Sigmoid colon (tissue), 6 donors: ENCODE measurements at regions not wholly inside any gene's neighbourhood (a gene's known extent, or its start where the extent isn't known, plus 50 kb on each side); places are given as distances from the start of the nearest gene placed in this dataset.

Experiments
- DNase-seq: peaks from one replicate; pipeline ENCODE4 v3.0.0-alpha.2; 2019
- H3K27ac ChIP-seq, 4 donors: fragments of 200-600 bp; sonication (generic); one replicate each; pipeline ENCODE4 v1.5.1; 2016 to 2019; ENCODE audit warnings: mild to moderate bottlenecking in 1 of 4
- H3K27me3 ChIP-seq, 3 donors: fragments of 200-600 bp; sonication (generic); one replicate each; pipeline ENCODE4 v1.5.1; 2019; ENCODE audit warnings: mild to moderate bottlenecking in 1 of 3
- H3K36me3 ChIP-seq, 4 donors: fragments of 200-600 bp; sonication (generic); one replicate each; pipeline ENCODE4 v1.5.1; 2016 to 2019
- H3K4me1 ChIP-seq, 4 donors: fragments of 200-600 bp; sonication (generic); one replicate each; pipeline ENCODE4 v1.5.1; 2017 to 2019
- H3K4me3 ChIP-seq, 4 donors: fragments of 200-600 bp; sonication (generic); one replicate each; pipeline ENCODE4 v1.5.1; 2017 to 2019; ENCODE audit warnings: mild to moderate bottlenecking in 2 of 4, moderate library complexity in 1 of 4
- H3K9me3 ChIP-seq, 4 donors: fragments of 200-600 bp in 3 of 4; sonication (generic) in 3 of 4; one replicate each; pipeline versions ENCODE4 v1.5.1 to v1.6.1; 2013 to 2019
- CTCF ChIP-seq, 4 experiments: fragments of 450-650 bp in 3 of 4; fragments of 200-600 bp in 1 of 4; IDR thresholded peaks; one replicate each; pipeline ENCODE4 v1.5.1; 2016 to 2019; ENCODE audit warnings: antibody characterized with exemption in 4 of 4, mild to moderate bottlenecking in 3 of 4, moderate library complexity in 2 of 4
- EP300 ChIP-seq, 4 donors: sonication (generic); formaldehyde crosslinking; IDR thresholded peaks; one replicate each; pipeline ENCODE4 v1.6.1; 2017; ENCODE audit warnings: antibody characterized with exemption in 4 of 4
- POLR2A ChIP-seq, 2 donors: fragments of 450-650 bp; IDR thresholded peaks; one replicate each; pipeline ENCODE4 v1.6.1; 2016; ENCODE audit warnings: antibody characterized with exemption in 2 of 2, mild to moderate bottlenecking in 2 of 2, moderate library complexity in 2 of 2
- POLR2AphosphoS5 ChIP-seq, 4 donors: sonication (generic); formaldehyde crosslinking; IDR thresholded peaks; one replicate each; pipeline ENCODE4 v1.6.1; 2017; ENCODE audit warnings: antibody characterized with exemption in 4 of 4
- WGBS, 2 donors: extraction: QIAGEN DNeasy Blood & Tissue Kit; methylation state at CpG; one replicate each; pipeline ENCODE4 v1.1.7; 2013; 5-methylcytosine and 5-hydroxymethylcytosine counted together
- intact Hi-C: fragments of 100-400 bp; cut with DNase I; formaldehyde crosslinking; loops from one replicate; pipeline ENCODE4 v1.15.1; 2023
- donor health status: healthy with polysubstance abuse.
- donor health status: healthy.

GRCh38 chr5:4480528-4481349, 659.4 kb upstream of the ADAMTS16 start:
- WGBS, 2 donors, result 52 to 63% methylated on average over 18 of the region's 18 CpGs
- H3K27ac ChIP-seq, result no peak overlapping the region
- no peaks in the 10 kb centered on the region for H3K36me3 ChIP-seq
- intact Hi-C loops, result no loop called here
- no peak overlapping the region for H3K4me3 ChIP-seq
- H3K9me3 ChIP-seq, result peaks cover 0 to 4% (median 1%) of the 10 kb centered on the region in 4 donors
- H3K27me3 ChIP-seq, result no peaks in the 10 kb centered on the region
- H3K4me1 ChIP-seq, result no peaks in the 10 kb centered on the region
- DNase-seq, result no peak
- TF ChIP-seq EP300 (IDR thresholded peaks at IDR 0.05) (no peak), POLR2A (IDR thresholded peaks at IDR 0.05) (no peak), POLR2AphosphoS5 (IDR thresholded peaks at IDR 0.05) (no peak), CTCF (IDR thresholded peaks at IDR 0.05) (no peak)

DNA sequence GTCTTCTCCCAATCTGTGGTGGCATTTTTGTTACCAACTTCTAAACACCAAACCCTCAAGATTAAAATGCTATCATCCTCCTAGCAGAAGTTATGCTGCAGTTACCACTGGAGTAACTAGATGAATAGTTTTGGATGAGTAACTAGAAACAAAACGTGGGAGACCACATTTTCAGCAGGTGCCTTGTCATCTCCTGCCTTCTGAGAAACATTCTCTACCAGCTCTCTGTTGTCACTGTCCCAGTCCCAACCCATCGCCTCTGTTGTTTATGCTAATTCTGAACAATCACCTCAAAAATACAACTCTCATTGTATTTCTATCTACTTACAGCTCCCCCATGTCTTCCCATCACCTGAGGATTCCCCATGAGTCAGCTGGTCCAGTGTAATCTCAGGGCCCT, 652.5 kb upstream of the ADAMTS16 start:
- no peak overlapping the region for H3K27ac ChIP-seq

DNA sequence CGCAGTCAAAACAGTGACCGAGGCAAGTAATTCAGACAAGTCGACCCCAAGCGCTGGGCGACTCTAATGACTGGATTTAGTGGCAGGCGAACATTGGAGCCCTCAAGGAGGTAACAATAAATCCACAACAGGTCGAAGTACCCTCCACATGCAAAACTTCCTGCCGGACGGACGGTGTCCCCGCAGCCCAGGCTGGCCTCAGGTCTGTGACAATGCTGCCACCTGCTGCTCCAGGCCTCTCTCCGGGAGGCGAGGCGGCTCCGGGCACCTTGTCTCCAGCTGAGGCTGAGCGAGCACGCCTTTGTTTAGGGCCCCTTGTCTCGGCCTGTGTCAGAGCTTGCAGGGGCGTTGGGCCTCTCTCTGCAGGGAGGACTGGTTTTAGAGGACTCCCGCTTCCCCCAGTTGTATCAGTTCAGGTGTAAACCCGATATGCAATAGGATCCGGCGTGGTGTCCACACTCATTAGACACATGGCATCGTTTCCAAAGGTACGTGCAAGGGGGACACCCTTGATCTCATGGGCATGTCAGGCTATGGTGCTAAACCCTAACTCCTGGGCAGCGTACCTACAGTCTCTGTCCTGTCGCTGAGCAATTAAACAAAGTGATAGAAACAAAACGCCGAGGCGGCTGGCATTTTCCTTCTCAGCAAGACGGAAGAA, 628.0 kb upstream of the ADAMTS16 start:
- TF ChIP-seq POLR2A (IDR thresholded peaks at IDR 0.05) (no peak), CTCF (IDR thresholded peaks at IDR 0.05) (no peak), EP300 (IDR thresholded peaks at IDR 0.05) (no peak), POLR2AphosphoS5 (IDR thresholded peaks at IDR 0.05) (no peak)
- no peaks in the 10 kb centered on the region for H3K4me1 ChIP-seq
- WGBS, 2 donors, result 42 to 54% methylated on average over 31 of the region's 31 CpGs
- no peak overlapping the region for H3K4me3 ChIP-seq
- no peaks in the 10 kb centered on the region for H3K36me3 ChIP-seq
- peaks cover 0 to 17% (median 0%) of the 10 kb centered on the region in 3 donors for H3K27me3 ChIP-seq
- no peak overlapping the region for H3K27ac ChIP-seq
- H3K9me3 ChIP-seq, result no peaks in the 10 kb centered on the region
- intact Hi-C loops, result no loop called here
- no peak for DNase-seq

More for the DNA sequence above, 652.5 kb upstream of the ADAMTS16 start:
- Histone ChIP-seq H3K27me3 (no peaks in the 10 kb centered on the region), H3K9me3 (peaks cover 0 to 3% (median 0%) of the 10 kb centered on the region in 4 donors), H3K4me3 (no peak overlapping the region), H3K36me3 (no peaks in the 10 kb centered on the region), H3K4me1 (no peaks in the 10 kb centered on the region)
- no peak for DNase-seq
- intact Hi-C loops, result no loop called here
- TF ChIP-seq EP300 (IDR thresholded peaks at IDR 0.05) (no peak), POLR2A (IDR thresholded peaks at IDR 0.05) (no peak), POLR2AphosphoS5 (IDR thresholded peaks at IDR 0.05) (no peak), CTCF (IDR thresholded peaks at IDR 0.05) (no peak)
- WGBS, 2 donors, result 57 to 73% methylated on average over 2 of the region's 2 CpGs

GRCh38 chr5:4513381-4513780, 626.7 kb upstream of the ADAMTS16 start:
- H3K4me1 ChIP-seq, result no peaks in the 10 kb centered on the region
- TF ChIP-seq POLR2AphosphoS5 (IDR thresholded peaks at IDR 0.05) (no peak), EP300 (IDR thresholded peaks at IDR 0.05) (no peak), CTCF (IDR thresholded peaks at IDR 0.05) (no peak), POLR2A (IDR thresholded peaks at IDR 0.05) (no peak)
- DNase-seq, result no peak
- no peaks in the 10 kb centered on the region for H3K36me3 ChIP-seq
- no peaks in the 10 kb centered on the region for H3K9me3 ChIP-seq
- no peak overlapping the region for H3K4me3 ChIP-seq
- H3K27ac ChIP-seq, result no peak overlapping the region
- intact Hi-C loops, result no loop called here
- H3K27me3 ChIP-seq, result peaks cover 0 to 17% (median 0%) of the 10 kb centered on the region in 3 donors
- WGBS, 2 donors, result 41 to 53% methylated on average over 4 of the region's 4 CpGs
